GM19372 (cell line): ENCODE measurements at regions not wholly inside any gene's neighbourhood (a gene's known extent, or its start where the extent isn't known, plus 50 kb on each side); places are given as distances from the start of the nearest gene placed in this dataset.
A peak's percentile ranks its signal among the peaks of the same experiment; 100 is the strongest.
"Not testable (repeated sequence)": the region's sequence is repeated elsewhere in the genome, so short reads cannot be mapped to it uniquely, and the experiment has no call there.

Experiments used
- ATAC-seq: cut with Tn5 transposase; IDR thresholded peaks from one replicate; pipeline ENCODE4 v1.9.1; 2021; ENCODE audit warnings: mild to moderate bottlenecking, low read depth, moderate library complexity; ENCODE audit not compliant: unreplicated experiment

DNA sequence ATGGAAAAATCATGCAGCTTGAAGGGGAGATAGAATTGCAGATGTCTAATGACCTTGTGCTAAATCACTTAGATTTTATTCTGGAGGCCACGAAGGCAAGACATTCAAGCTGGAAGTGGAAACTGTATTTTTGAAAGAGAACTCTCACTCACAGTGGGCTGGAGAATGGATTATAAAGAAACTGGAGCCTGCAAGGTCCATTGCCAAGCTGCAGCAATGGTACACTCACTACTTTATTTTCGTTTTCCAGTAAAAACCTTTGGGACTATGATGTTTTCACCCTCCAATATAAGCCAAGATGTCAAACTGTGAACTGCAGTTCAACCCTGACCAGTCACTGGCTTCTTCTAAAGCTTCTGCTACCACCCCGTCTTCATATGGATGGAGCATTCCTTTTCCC, 62.0 kb downstream of the SKIDA1 start:
- ATAC-seq: no peak

GRCh38 chr10:21458126-21458871, 67.2 kb downstream of the SKIDA1 start:
- no peak for ATAC-seq

DNA sequence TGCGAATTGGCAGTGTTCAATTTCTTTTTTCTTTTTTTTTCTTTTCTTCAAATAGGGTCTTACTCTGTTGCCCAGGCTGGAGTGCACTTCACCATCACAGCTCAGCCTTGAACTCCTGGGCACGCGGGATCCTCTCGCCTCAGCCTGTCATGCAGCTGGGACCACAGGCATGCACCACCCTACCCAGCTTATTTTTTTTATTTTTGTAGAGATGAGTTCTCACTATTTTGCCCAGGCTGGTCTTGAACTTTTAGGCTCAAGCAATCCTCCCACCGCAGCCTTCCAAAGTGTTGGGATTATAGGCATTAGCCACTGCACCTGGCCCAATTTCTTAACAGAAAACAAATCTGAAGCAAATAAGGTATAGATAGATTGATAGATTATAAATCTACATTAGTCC, 69.3 kb downstream of the SKIDA1 start:
- ATAC-seq: no peak

DNA sequence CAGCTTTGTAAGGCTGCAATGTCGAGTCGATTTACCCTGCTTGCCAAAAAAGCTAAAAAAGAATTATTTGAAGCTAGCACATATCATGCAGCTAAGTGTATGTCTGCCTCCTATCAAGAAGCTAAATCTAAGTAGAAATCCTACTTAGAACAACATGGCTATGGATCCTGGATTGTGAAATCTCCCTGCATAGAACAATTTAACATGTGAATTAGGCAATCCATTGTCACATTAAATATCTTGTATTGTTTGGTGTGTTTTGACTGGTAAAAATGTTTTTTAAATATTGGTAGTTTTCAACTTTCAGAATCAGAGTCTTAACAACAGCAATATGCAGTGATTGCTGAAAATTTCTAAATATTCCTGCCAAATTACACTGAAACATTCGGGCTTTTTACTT, 73.3 kb downstream of the SKIDA1 start:
- no peak for ATAC-seq

GRCh38 chr10:21449288-21449966, 76.1 kb downstream of the SKIDA1 start:
- peak; percentile 68 for ATAC-seq

- no peak for ATAC-seq
Measured at GRCh38 chr10:21445163-21445562, 80.3 kb downstream of the SKIDA1 start.

GRCh38 chr10:21441625-21442024, 83.9 kb downstream of the SKIDA1 start:
- ATAC-seq: no peak

DNA sequence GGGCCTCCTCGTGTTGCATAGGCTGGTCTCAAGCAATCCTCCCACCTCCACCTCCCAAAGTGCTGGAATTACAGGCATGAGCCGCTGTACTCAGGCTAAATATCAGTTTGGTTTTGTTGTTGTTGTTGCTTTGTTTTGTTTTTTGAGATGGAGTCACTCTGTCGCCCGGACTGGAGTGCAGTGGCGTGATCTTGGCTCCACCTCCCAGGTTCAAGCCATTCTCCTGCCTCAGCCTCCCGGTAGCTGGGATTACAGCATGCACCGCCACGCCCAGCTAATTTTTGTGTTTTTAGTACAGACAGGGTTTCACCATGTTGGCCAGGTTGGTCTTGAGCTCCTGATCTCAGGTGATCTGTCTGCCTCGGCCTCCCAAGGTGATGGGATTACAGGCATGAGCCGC, 86.6 kb downstream of the SKIDA1 start:
- not testable (repeated sequence) for ATAC-seq

DNA sequence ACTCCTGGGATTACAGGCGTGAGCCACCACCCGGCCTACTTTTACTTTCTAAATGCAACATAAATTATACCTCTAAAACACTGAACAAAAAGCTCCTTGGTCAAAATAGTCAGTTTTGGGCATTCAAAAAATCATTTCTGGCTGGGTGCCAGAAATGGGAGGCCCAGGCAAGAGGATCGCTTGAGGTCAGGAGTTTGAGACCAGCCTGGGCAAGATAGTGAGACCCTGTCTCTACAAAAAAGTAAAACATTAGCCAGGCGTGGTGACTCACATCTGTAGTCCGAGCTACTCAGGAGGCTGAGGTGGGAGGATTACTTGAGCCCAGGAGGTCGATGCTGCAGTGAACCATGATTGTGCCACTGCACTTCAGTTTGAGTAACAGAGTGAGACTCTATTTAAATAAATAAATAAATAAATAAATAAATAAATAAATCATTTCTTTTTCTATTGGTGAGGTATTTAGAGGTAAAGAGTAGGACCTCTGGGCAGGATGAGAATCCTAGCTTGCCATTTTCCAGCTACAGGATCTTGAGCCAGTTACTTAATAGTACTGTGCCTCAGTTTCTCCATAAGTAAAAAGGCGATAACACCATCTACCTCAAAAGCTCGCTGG, 87.6 kb downstream of the SKIDA1 start:
- no peak for ATAC-seq

DNA sequence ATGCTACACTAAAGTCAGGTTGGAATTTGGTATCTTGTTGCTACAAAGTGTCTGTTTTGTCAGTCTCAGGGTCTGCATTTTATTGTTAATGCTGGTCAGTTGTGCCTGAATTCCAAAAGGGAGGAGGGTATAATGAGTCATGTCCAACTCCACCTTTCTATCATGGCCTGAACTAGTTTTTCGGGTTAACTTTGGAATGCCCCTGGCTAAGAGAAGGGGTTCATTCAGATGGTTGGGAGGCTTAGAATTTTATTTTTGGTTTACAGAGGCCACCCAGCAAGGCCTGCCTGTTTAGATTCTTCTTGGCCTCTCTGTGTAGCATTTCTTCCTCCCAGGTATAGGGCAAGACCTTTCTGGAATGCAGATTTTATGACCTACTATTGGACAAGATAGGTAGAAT, 93.2 kb downstream of the SKIDA1 start:
- no peak for ATAC-seq

DNA sequence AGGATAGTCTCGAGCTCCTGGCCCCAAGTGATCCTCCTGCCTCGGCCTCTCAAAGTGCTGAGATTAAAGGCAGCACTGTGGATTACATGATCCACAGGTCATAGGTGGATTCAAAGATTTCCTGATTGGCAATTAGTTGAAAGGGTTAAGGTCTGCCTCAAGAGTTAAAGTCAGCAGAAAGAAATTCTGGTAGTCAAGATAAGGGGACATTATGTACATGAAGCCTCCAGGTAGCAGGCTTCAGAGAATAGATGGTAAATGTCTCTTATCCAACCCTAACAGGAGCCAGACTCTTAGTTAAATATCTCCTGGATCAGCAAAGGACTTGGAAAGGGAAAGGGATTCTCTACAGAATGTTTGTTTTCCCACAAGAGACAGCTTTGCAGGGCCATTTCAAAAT, 93.7 kb downstream of the SKIDA1 start:
- ATAC-seq: no peak

DNA sequence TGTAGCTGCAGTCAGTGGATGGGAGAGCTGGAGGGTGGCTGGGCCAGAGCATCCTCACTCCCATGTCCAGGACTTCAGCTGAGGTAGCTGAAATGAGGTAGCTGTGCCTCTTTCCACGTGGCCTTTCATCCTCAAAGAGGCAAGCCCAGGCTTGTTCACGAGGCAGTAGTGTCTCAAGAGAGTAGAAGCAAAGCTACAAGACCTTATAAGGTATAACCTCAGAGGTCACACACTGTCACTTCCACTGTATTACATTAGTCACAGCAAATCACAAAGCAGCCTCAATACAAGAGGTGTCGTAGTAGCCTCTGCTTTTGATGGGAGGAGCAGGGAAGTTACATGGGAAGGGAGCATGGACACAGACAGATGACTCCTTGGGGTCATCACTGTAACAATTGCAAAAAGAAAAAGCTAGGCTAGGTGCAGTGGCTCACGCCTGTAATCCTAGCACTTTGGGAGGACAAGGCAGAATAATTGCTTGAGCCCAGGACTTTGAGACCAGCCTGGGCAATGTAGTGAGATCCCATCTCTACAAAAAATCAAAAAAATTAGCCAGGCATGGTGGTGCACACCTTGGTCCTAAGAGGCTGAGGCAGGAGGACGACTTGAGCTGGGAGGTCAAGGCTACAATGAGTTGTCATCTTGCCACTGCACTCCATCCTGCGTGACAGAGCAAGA, 97.5 kb downstream of the SKIDA1 start:
- ATAC-seq: no peak

DNA sequence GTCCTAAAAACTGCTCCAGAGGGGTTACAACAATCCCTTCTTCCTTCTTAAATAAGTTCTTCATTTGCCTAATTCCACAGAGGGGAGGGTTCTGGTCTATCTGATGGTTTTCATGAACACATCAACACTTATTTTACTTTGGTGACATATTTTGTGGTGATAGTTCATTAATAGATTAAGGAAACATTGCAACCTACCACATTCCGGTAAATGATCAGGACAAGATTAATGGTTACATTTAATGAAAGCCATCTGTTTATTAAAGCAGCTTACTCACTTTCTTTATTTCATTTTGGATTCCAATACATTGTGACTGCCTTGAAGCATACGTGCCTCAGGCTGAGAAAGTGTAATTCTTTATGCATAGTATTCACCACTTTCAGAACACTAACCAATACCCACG, 101.0 kb downstream of the SKIDA1 start:
- no peak for ATAC-seq

GRCh38 chr10:21423850-21424249, 101.6 kb downstream of the SKIDA1 start:
- no peak for ATAC-seq

- no peak for ATAC-seq
Measured at GRCh38 chr10:21423338-21423737, 102.1 kb downstream of the SKIDA1 start.

DNA sequence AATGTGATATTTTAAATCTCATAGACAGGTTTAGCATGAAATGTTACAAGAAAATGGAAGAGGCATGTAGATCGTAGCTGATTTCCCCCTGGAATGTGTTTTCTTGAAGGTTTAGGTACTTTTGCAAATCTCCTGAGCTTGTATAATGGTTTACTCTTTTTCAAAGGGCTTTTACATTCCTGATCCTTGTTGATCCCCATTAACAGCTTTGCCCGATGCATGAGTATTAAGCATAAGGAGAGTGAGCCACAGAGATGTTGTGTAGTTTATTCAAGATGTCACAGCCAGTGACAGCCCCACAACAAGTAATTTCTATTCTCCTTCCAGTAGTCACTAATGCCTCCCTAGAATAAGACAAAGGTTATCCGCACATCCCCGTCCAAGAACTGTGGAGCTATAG, 103.7 kb downstream of the SKIDA1 start:
- ATAC-seq: no peak

- ATAC-seq: no peak
Measured at GRCh38 chr10:21421016-21421415, 104.5 kb downstream of the SKIDA1 start.

GRCh38 chr10:21418981-21419576, 106.4 kb downstream of the SKIDA1 start:
- not testable (repeated sequence) for ATAC-seq

- ATAC-seq: no peak
Measured at GRCh38 chr10:21417172-21417712, 108.2 kb downstream of the SKIDA1 start.

DNA sequence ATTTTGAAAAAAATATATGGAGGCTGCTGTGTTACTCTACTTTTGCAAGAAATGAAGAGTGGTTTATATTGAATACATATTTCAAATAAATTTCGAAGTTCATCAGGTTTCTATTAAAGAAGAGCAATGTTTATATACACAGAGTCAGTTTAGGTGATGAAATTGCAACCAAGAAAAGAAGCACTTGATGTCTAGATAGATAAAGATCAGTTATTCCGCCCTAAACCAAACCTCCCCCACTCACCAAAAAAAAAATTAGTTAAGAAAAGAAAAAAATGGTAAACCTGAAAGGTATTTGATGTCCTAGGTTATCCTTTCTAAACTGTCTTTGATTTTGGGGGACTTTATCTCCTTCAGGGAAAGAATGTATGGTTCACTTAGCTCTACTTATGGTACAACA, 111.8 kb downstream of the SKIDA1 start:
- no peak for ATAC-seq

DNA sequence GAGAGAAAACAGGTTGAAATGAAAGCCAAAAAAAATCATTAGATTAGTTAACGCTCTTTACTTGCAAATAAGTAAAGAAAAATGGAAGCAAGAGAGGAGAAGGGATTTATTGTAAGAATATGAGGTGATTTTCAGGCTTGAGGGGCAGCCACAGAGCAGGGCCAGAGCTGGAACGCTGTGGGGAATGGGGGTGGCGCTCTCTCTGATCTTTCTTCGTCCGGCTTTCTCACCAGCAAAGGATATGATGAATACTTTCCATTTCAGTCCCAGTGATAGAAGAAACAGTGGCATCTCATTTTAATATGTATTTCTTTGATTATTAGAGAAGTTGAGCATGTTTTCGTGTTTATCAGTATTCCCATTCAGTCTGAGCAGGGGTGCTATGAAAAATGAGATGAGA, 112.2 kb downstream of the SKIDA1 start:
- ATAC-seq: no peak
